Spinal cord (tissue), 10 donors: ENCODE measurements at regions not wholly inside any gene's neighbourhood (a gene's known extent, or its start where the extent isn't known, plus 50 kb on each side); places are given as distances from the start of the nearest gene placed in this dataset. TPM values are rescaled to one million over a fixed set of nuclear protein-coding genes. Genes with fewer than 3 reads are reported as not detected.
A peak's percentile ranks its signal among the peaks of the same experiment; 100 is the strongest.
"Not testable (repeated sequence)": the region's sequence is repeated elsewhere in the genome, so short reads cannot be mapped to it uniquely, and the experiment has no call there.

Experiments
- DNase-seq, 6 donors: peaks; one replicate each; pipeline versions ENCODE4 v3.0.0 to v3.0.0-alpha.2; 2013 to 2015; ENCODE audit warnings: low spot score in 6 of 6, low read depth in 4 of 6
- H3K27ac ChIP-seq: one replicate; pipeline ENCODE4 v1.5.1; 2013; ENCODE audit warnings: low read depth, low read length, control low read depth
- H3K27me3 ChIP-seq: one replicate; pipeline ENCODE4 v1.6.1; 2013; ENCODE audit warnings: low read length; ENCODE audit not compliant: control insufficient read depth, insufficient read depth
- H3K36me3 ChIP-seq: one replicate; pipeline ENCODE4 v1.6.1; 2013; ENCODE audit warnings: low read length; ENCODE audit not compliant: control insufficient read depth, insufficient read depth
- H3K4me1 ChIP-seq: one replicate; pipeline ENCODE4 v1.6.1; 2013; ENCODE audit warnings: low read length; ENCODE audit not compliant: control insufficient read depth, insufficient read depth
- H3K4me3 ChIP-seq: one replicate; pipeline ENCODE4 v1.5.1; 2013; ENCODE audit warnings: low read depth, low read length, control low read depth
- H3K9me3 ChIP-seq: one replicate; pipeline ENCODE4 v1.6.1; 2013; ENCODE audit warnings: low read length; ENCODE audit not compliant: control insufficient read depth, insufficient read depth
- WGBS: methylation state at CpG from one replicate; pipeline ENCODE4 v1.1.5; 2013; ENCODE audit warnings: missing lambda C conversion rate; ENCODE audit not compliant: insufficient coverage; 5-methylcytosine and 5-hydroxymethylcytosine counted together
- small RNA-seq: library from RNA; depleted of rRNA; stranded (forward); fragments of <200 nt; gene quantifications from one replicate; pipeline ENCODE3, GENCODE V24; 2014; ENCODE audit warnings: low replicate concordance
- donor health status: healthy.

DNA sequence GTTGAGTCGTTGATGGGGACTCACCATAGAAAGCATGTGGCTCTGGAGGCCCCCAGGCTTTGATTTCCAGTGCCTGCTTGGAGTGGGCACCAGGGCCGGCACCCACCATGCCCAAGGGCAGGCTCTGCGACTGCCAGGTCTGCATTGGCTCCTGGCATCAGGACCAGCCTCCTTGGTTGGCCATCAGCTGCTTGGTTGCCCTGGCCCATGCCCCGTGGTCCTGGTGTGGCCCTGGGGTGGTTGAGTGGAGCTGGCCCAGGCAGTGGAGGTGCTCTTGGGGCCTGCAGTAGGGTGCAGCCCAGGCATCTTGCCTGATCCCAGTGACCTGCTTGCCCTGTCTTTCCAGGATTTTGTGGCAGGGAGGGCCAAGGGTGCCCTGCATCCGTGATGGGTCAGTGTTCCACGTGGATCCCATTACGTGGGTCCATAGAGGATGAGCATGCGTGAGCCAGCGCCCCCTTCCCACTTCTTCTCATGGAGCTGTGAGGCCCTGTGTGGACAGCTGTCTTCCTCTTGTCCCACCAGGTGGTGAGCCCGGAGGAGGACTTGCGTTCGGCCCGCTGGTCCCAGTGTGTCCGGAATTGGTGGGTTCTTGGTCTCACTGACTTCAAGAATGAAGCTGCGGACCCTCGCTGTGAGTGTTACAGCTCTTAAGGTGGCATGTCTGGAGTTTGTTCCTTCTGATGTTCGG, 187.0 kb downstream of the UBE3A start:
- peaks cover 32% of the 10 kb centered on the region for H3K36me3 ChIP-seq
- H3K27ac ChIP-seq = no peak overlapping the region
- no peaks in the 10 kb centered on the region for H3K4me1 ChIP-seq
- WGBS = 81% methylated on average over 12 of the region's 17 CpGs
- H3K4me3 ChIP-seq = no peak overlapping the region
- no peak for DNase-seq
- H3K9me3 ChIP-seq = no peaks in the 10 kb centered on the region
- no peaks in the 10 kb centered on the region for H3K27me3 ChIP-seq

- peaks cover 28% of the 10 kb centered on the region for H3K36me3 ChIP-seq
- H3K27ac ChIP-seq, H3K4me1 ChIP-seq, H3K9me3 ChIP-seq, DNase-seq, H3K4me3 ChIP-seq, H3K27me3 ChIP-seq: not testable (repeated sequence)
- 94% methylated on average over 27 of the region's 35 CpGs for WGBS
Observed at GRCh38 chr15:25253048-25253973, 185.5 kb downstream of the UBE3A start.

GRCh38 chr15:25268166-25268565, 170.7 kb downstream of the UBE3A start:
- Histone ChIP-seq H3K36me3 (no peaks in the 10 kb centered on the region), H3K27ac (no peak overlapping the region), H3K27me3 (no peaks in the 10 kb centered on the region), H3K4me1 (no peaks in the 10 kb centered on the region), H3K4me3 (no peak overlapping the region), H3K9me3 (no peaks in the 10 kb centered on the region)
- DNase-seq = no peak
- WGBS = 0% methylated on average over 1 of the region's 6 CpGs

Small RNAs in the stretch of these regions (small RNA-seq; reads per million reads assigned to genes)
- gene RF00105 = not detected
- 42.4 reads per million, percentile 97 among the genes with 10 or more reads in this experiment for gene SNORD115-1
- gene SNORD115-10 = 831 reads per million, percentile 99 among the genes with 10 or more reads in this experiment
- gene SNORD115-11 = 0.63 reads per million, percentile 65 among the genes with 10 or more reads in this experiment
- 0.47 reads per million, percentile 53 among the genes with 10 or more reads in this experiment for gene SNORD115-12
- 49.0 reads per million, percentile 98 among the genes with 10 or more reads in this experiment for gene SNORD115-14
- gene SNORD115-15 = 482 reads per million, percentile 99 among the genes with 10 or more reads in this experiment
- 679 reads per million, percentile 99 among the genes with 10 or more reads in this experiment for gene SNORD115-16
- gene SNORD115-17 = 6.0 reads per million, percentile 95 among the genes with 10 or more reads in this experiment
- not detected for gene SNORD115-18
- 0.10 reads per million for gene SNORD115-19
- gene SNORD115-2 = 44.7 reads per million, percentile 97 among the genes with 10 or more reads in this experiment
- gene SNORD115-20 = 144 reads per million, percentile 98 among the genes with 10 or more reads in this experiment
- gene SNORD115-21 = 96.6 reads per million, percentile 98 among the genes with 10 or more reads in this experiment
- 25.2 reads per million, percentile 97 among the genes with 10 or more reads in this experiment for gene SNORD115-22
- 173 reads per million, percentile 98 among the genes with 10 or more reads in this experiment for gene SNORD115-23
- gene SNORD115-24 = 2.6 reads per million, percentile 92 among the genes with 10 or more reads in this experiment
- gene SNORD115-25 = 2.7 reads per million, percentile 92 among the genes with 10 or more reads in this experiment
- gene SNORD115-27 = 1.4 reads per million, percentile 86 among the genes with 10 or more reads in this experiment
- 0.53 reads per million, percentile 58 among the genes with 10 or more reads in this experiment for gene SNORD115-28
- 0.06 reads per million for gene SNORD115-29
- gene SNORD115-3 = 71.8 reads per million, percentile 98 among the genes with 10 or more reads in this experiment
- 410 reads per million, percentile 99 among the genes with 10 or more reads in this experiment for gene SNORD115-30
- 21.2 reads per million, percentile 97 among the genes with 10 or more reads in this experiment for gene SNORD115-31
- 397 reads per million, percentile 99 among the genes with 10 or more reads in this experiment for gene SNORD115-32
- 401 reads per million, percentile 99 among the genes with 10 or more reads in this experiment for gene SNORD115-33
- 491 reads per million, percentile 99 among the genes with 10 or more reads in this experiment for gene SNORD115-34
- 39.4 reads per million, percentile 97 among the genes with 10 or more reads in this experiment for gene SNORD115-35
- gene SNORD115-36 = not detected
- gene SNORD115-37 = 12.6 reads per million, percentile 96 among the genes with 10 or more reads in this experiment
- 833 reads per million, percentile 99 among the genes with 10 or more reads in this experiment for gene SNORD115-38
- 12.0 reads per million, percentile 96 among the genes with 10 or more reads in this experiment for gene SNORD115-39
- 10.9 reads per million, percentile 96 among the genes with 10 or more reads in this experiment for gene SNORD115-4
- 3.2 reads per million, percentile 93 among the genes with 10 or more reads in this experiment for gene SNORD115-40
- gene SNORD115-41 = 1,051 reads per million, percentile 99 among the genes with 10 or more reads in this experiment
- gene SNORD115-42 = 352 reads per million, percentile 99 among the genes with 10 or more reads in this experiment
- gene SNORD115-43 = 1.8 reads per million, percentile 88 among the genes with 10 or more reads in this experiment
- 1,000 reads per million, percentile 99 among the genes with 10 or more reads in this experiment for gene SNORD115-44
- gene SNORD115-45 = not detected
- not detected for gene SNORD115-46
- 0.16 reads per million for gene SNORD115-47
- 310 reads per million, percentile 99 among the genes with 10 or more reads in this experiment for gene SNORD115-5
- 26.4 reads per million, percentile 97 among the genes with 10 or more reads in this experiment for gene SNORD115-6
- gene SNORD115-7 = not detected
- 220 reads per million, percentile 98 among the genes with 10 or more reads in this experiment for gene SNORD115-8
- 0.32 reads per million, percentile 32 among the genes with 10 or more reads in this experiment for gene SNORD115-9
- gene SNORD116-1 = 576 reads per million, percentile 99 among the genes with 10 or more reads in this experiment
- 0.08 reads per million for gene SNORD116-10
- 6.7 reads per million, percentile 95 among the genes with 10 or more reads in this experiment for gene SNORD116-11
- gene SNORD116-12 = 23.3 reads per million, percentile 97 among the genes with 10 or more reads in this experiment
- 36.8 reads per million, percentile 97 among the genes with 10 or more reads in this experiment for gene SNORD116-13
- 402 reads per million, percentile 99 among the genes with 10 or more reads in this experiment for gene SNORD116-14
- gene SNORD116-15 = 829 reads per million, percentile 99 among the genes with 10 or more reads in this experiment
- 2,233 reads per million, percentile 100 among the genes with 10 or more reads in this experiment for gene SNORD116-16
- 1.7 reads per million, percentile 88 among the genes with 10 or more reads in this experiment for gene SNORD116-17
- gene SNORD116-18 = 0.89 reads per million, percentile 76 among the genes with 10 or more reads in this experiment
- 2.7 reads per million, percentile 92 among the genes with 10 or more reads in this experiment for gene SNORD116-19
- gene SNORD116-2 = 320 reads per million, percentile 99 among the genes with 10 or more reads in this experiment
- not detected for gene SNORD116-22
- 179 reads per million, percentile 98 among the genes with 10 or more reads in this experiment for gene SNORD116-23
- gene SNORD116-24 = 3,306 reads per million, percentile 100 among the genes with 10 or more reads in this experiment
- 1,005 reads per million, percentile 99 among the genes with 10 or more reads in this experiment for gene SNORD116-25
- 1,661 reads per million, percentile 99 among the genes with 10 or more reads in this experiment for gene SNORD116-29
- not detected for gene SNORD116-3
- not detected for gene SNORD116-30
- not detected for gene SNORD116-5
- 240 reads per million, percentile 99 among the genes with 10 or more reads in this experiment for gene SNORD116-6
- gene SNORD116-7 = not detected
- gene SNORD116-8 = 1,221 reads per million, percentile 99 among the genes with 10 or more reads in this experiment
- gene SNORD116-9 = not detected
